H9 (cell line): ENCODE measurements at regions not wholly inside any gene's neighbourhood (a gene's known extent, or its start where the extent isn't known, plus 50 kb on each side); places are given as distances from the start of the nearest gene placed in this dataset.

Experiments used
- DNase-seq: peaks from one replicate; pipeline ENCODE4 v3.0.0-alpha.2; 2017
- H2AFZ ChIP-seq: one replicate; pipeline ENCODE4 v1.6.1; 2013; ENCODE audit warnings: mild to moderate bottlenecking, low read length, control low read depth, moderate library complexity
- H2AK5ac ChIP-seq: 2 replicates; pipeline ENCODE4 v1.6.1; 2013; ENCODE audit warnings: low read length, control low read depth, mixed read lengths; ENCODE audit not compliant: insufficient read length
- H2BK120ac ChIP-seq: one replicate; pipeline ENCODE4 v1.6.1; 2013; ENCODE audit warnings: low read depth, mild to moderate bottlenecking, low read length, control low read depth, inconsistent platforms; ENCODE audit not compliant: poor library complexity, severe bottlenecking
- H2BK12ac ChIP-seq: 2 replicates; pipeline ENCODE4 v1.6.1; 2013; ENCODE audit warnings: low read length, control low read depth, mixed read lengths, low read depth; ENCODE audit not compliant: insufficient read length
- H2BK15ac ChIP-seq: 2 replicates; pipeline ENCODE4 v1.6.1; 2013; ENCODE audit warnings: low read depth, low read length, control low read depth
- H2BK20ac ChIP-seq: one replicate; pipeline ENCODE4 v1.6.1; 2013; ENCODE audit warnings: low read depth, mild to moderate bottlenecking, low read length, control low read depth, inconsistent platforms; ENCODE audit not compliant: poor library complexity, severe bottlenecking
- H2BK5ac ChIP-seq: 2 replicates; pipeline ENCODE4 v1.6.1; 2013; ENCODE audit warnings: low read length, control low read depth, mixed read lengths; ENCODE audit not compliant: insufficient read length
- H3K14ac ChIP-seq: 2 replicates; pipeline ENCODE4 v1.6.1; 2013; ENCODE audit warnings: low read length, control low read depth; ENCODE audit not compliant: insufficient read depth
- H3K18ac ChIP-seq: 2 replicates; pipeline ENCODE4 v1.6.1; 2013; ENCODE audit warnings: low read depth, mild to moderate bottlenecking, mixed read lengths, low read length, control low read depth; ENCODE audit not compliant: insufficient read length
- H3K23ac ChIP-seq: 2 replicates; pipeline ENCODE4 v1.6.1; 2013; ENCODE audit warnings: low read length, control low read depth, mixed read lengths, low read depth; ENCODE audit not compliant: insufficient read length
- H3K23me2 ChIP-seq: 2 replicates; pipeline ENCODE4 v1.6.1; 2013; ENCODE audit warnings: low read depth, mild to moderate bottlenecking, mixed read lengths, low read length, control low read depth; ENCODE audit not compliant: insufficient read length, poor library complexity, severe bottlenecking
- H3K27ac ChIP-seq: 2 replicates; pipeline ENCODE4 v1.5.1; 2013; ENCODE audit warnings: low read length, control low read depth, mixed read lengths, low read depth; ENCODE audit not compliant: insufficient read length
- H3K27me3 ChIP-seq: 2 replicates; pipeline ENCODE4 v1.6.1; 2013; ENCODE audit warnings: low read length, control low read depth, inconsistent platforms; ENCODE audit not compliant: insufficient read depth
- H3K4ac ChIP-seq: 2 replicates; pipeline ENCODE4 v1.6.1; 2013; ENCODE audit warnings: low read depth, mild to moderate bottlenecking, control low read depth, inconsistent platforms, low read length, moderate library complexity
- H3K4me1 ChIP-seq: 2 replicates; pipeline ENCODE4 v1.6.1; 2013; ENCODE audit warnings: low read length, control low read depth, inconsistent platforms; ENCODE audit not compliant: insufficient read depth
- H3K4me2 ChIP-seq: 2 replicates; pipeline ENCODE4 v1.6.1; 2013; ENCODE audit warnings: low read length, control low read depth, mixed read lengths; ENCODE audit not compliant: insufficient read length, insufficient read depth
- H3K56ac ChIP-seq: 2 replicates; pipeline ENCODE4 v1.6.1; 2013; ENCODE audit warnings: low read depth, mild to moderate bottlenecking, mixed read lengths, low read length, control low read depth; ENCODE audit not compliant: insufficient read length
- H3K79me1 ChIP-seq: 2 replicates; pipeline ENCODE4 v1.6.1; 2013; ENCODE audit warnings: low read depth, mild to moderate bottlenecking, moderate library complexity, low read length, control low read depth, inconsistent platforms; ENCODE audit not compliant: insufficient read depth, poor library complexity, severe bottlenecking
- H3K79me2 ChIP-seq: 2 replicates; pipeline ENCODE4 v1.6.1; 2013; ENCODE audit warnings: low read length, control low read depth, inconsistent platforms; ENCODE audit not compliant: insufficient read depth
- H3K9ac ChIP-seq: 2 replicates; pipeline ENCODE4 v1.6.1; 2013; ENCODE audit warnings: low read length, control low read depth, mixed read lengths; ENCODE audit not compliant: insufficient read length; ENCODE audit errors: extremely low read depth
- H3K9me3 ChIP-seq: one replicate; pipeline ENCODE4 v1.6.1; 2013; ENCODE audit warnings: low read depth, low read length, inconsistent platforms; ENCODE audit not compliant: control insufficient read depth
- H3T11ph ChIP-seq: one replicate; pipeline ENCODE4 v1.6.1; 2013; ENCODE audit warnings: mild to moderate bottlenecking, low read length, control low read depth, inconsistent platforms
- H4K20me1 ChIP-seq: one replicate; pipeline ENCODE4 v1.6.1; 2013; ENCODE audit not compliant: control insufficient read depth, insufficient read length, insufficient read depth
- H4K5ac ChIP-seq: 2 replicates; pipeline ENCODE4 v1.6.1; 2013; ENCODE audit warnings: low read depth, mild to moderate bottlenecking, mixed read lengths, low read length, control low read depth; ENCODE audit not compliant: insufficient read length
- H4K8ac ChIP-seq: replicated peaks from 2 replicates; pipeline ENCODE4 v1.6.1; 2013; ENCODE audit warnings: low read length, control low read depth, mixed read lengths, low read depth; ENCODE audit not compliant: insufficient read length
- H4K91ac ChIP-seq: 2 replicates; pipeline ENCODE4 v1.6.1; 2013; ENCODE audit warnings: low read depth, mild to moderate bottlenecking, moderate library complexity, mixed read lengths, low read length, control low read depth; ENCODE audit not compliant: insufficient read length
- H3K27ac Mint-ChIP-seq, 3 experiments: 2 replicates in 2 of 3; 3 replicates in 1 of 3; pipeline ENCODE4 v1.8.0; 2020 to 2021; ENCODE audit warnings: mixed read lengths in 3 of 3, mild to moderate bottlenecking in 1 of 3, moderate library complexity in 1 of 3
- H3K27me3 Mint-ChIP-seq: 2 replicates; pipeline ENCODE4 v1.8.0; 2021; ENCODE audit warnings: low read depth, mild to moderate bottlenecking, moderate library complexity, mixed read lengths
- H3K36me3 Mint-ChIP-seq, 3 experiments: 2 replicates in 2 of 3; 3 replicates in 1 of 3; pipeline ENCODE4 v1.8.0; 2020 to 2021; ENCODE audit warnings: low read depth in 3 of 3, mixed read lengths in 3 of 3; ENCODE audit not compliant: insufficient read depth in 1 of 3
- H3K4me1 Mint-ChIP-seq, 2 experiments: 2 replicates each; pipeline ENCODE4 v1.8.0; 2020; ENCODE audit warnings: mixed read lengths in 2 of 2
- H3K4me3 Mint-ChIP-seq, 2 experiments: 2 replicates in 1 of 2; 3 replicates in 1 of 2; pipeline ENCODE4 v1.8.0; 2020 to 2021; ENCODE audit warnings: mild to moderate bottlenecking in 2 of 2, mixed read lengths in 2 of 2, moderate library complexity in 1 of 2
- H3K9me3 Mint-ChIP-seq, 2 experiments: 2 replicates in 1 of 2; 3 replicates in 1 of 2; pipeline ENCODE4 v1.8.0; 2020; ENCODE audit warnings: mild to moderate bottlenecking in 2 of 2, mixed read lengths in 2 of 2, moderate library complexity in 1 of 2
- CTCF ChIP-seq: fragments of 200-600 bp; sonication (generic); conservative IDR thresholded peaks from 3 replicates; pipeline ENCODE4 v1.8.0; 2021; ENCODE audit warnings: antibody characterized with exemption, mild to moderate bottlenecking
- WGBS: extraction: QIAGEN DNeasy Blood & Tissue Kit; methylation state at CpG from one replicate; pipeline ENCODE4 v1.1.7; 2013; ENCODE audit warnings: missing lambda C conversion rate, low lambda C conversion rate, mixed read lengths; ENCODE audit not compliant: insufficient read length; ENCODE audit errors: extremely low coverage; 5-methylcytosine and 5-hydroxymethylcytosine counted together

- Histone ChIP-seq H2BK5ac (no peak overlapping the region), H2BK20ac (no peak overlapping the region), H4K5ac (no peak overlapping the region), H4K91ac (no peak overlapping the region), H2BK120ac (no peak overlapping the region), H3K18ac (no peak overlapping the region), H3K23ac (no peak overlapping the region), H3K79me1 (no peaks in the 10 kb centered on the region), H2AK5ac (no peak overlapping the region), H3K4ac (no peak overlapping the region), H2BK15ac (no peak overlapping the region), H3K9ac (no peak overlapping the region), H2AFZ (no peak overlapping the region), H2BK12ac (no peak overlapping the region), H3K56ac (no peak overlapping the region), H3K4me1 (no peaks in the 10 kb centered on the region), H3K14ac (no peak overlapping the region), H4K20me1 (no peaks in the 10 kb centered on the region), H3K79me2 (no peaks in the 10 kb centered on the region), H3K4me2 (no peak overlapping the region), H3K9me3 (no peaks in the 10 kb centered on the region), H3T11ph (no peak overlapping the region), H4K8ac (no peak overlapping the region), H3K27me3 (no peaks in the 10 kb centered on the region), H3K27ac (no peak overlapping the region), H3K23me2 (no peaks in the 10 kb centered on the region)
- Mint-ChIP-seq H3K36me3 (no peaks in the 10 kb centered on the region), H3K4me1 (no peaks in the 10 kb centered on the region), H3K4me3 (no peak overlapping the region), H3K27ac (no peak overlapping the region), H3K9me3 (no peaks in the 10 kb centered on the region; a peak in 2 of 5 replicates), H3K27me3 (peaks cover 3% of the 10 kb centered on the region)
- whole genome bisulfite sequencing = no CpG with 5 or more reads among the region's 5 CpGs
- DNase-seq = no peak
- TF ChIP-seq CTCF = no peak
Measured at GRCh38 chr11:32289701-32290100, 145.6 kb downstream of the WT1 start.
